Brain pericyte (primary cell): ENCODE measurements at regions not wholly inside any gene's neighbourhood (a gene's known extent, or its start where the extent isn't known, plus 50 kb on each side); places are given as distances from the start of the nearest gene placed in this dataset.
"Not testable (repeated sequence)": the region's sequence is repeated elsewhere in the genome, so short reads cannot be mapped to it uniquely, and the experiment has no call there.

Experiments used
- DNase-seq: peaks from one replicate; pipeline ENCODE4 v3.0.0-alpha.2; 2012; ENCODE audit warnings: low read depth, low spot score

GRCh38 chr2:223180463-223180862 is 128.5 kb downstream of the KCNE4 start:
- peak; percentile 47 for DNase-seq

DNA sequence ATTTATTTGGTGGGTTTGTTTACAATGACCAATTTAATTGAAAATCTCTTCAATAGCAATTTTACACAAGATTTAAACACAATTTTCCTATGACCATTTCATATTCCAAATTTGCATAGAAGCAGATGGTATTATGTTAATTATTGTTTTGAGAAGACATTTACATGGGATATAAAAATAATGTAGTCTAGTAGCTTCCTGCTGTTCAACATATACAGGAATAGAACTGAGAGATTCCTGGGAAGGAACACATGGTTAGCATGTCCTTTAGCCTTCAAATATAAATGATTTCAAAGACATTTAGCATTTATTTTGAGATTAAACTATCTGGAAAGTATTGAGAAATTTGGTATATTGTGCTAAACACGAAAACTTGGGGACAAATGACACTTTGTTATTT is 129.6 kb downstream of the KCNE4 start:
- DNase-seq = no peak

DNA sequence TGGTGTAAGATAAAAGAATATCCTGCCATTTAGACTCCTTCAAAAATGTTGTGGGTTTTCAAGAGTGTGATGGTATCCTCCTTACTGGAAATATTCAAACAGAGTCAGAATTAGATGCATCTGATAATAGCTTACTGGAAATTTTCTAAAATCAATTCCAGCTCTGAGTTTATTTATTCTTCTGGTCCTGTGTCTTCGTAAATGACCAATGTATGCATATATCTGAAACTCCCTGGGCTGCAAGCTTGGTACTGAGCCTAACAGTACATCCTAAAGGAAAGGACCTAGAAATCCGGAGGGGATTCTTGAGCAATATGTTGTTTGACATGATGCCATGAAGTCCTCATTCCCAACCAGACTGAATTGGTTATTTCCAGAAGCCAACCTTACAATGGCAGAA is 130.4 kb downstream of the KCNE4 start:
- no peak for DNase-seq

DNA sequence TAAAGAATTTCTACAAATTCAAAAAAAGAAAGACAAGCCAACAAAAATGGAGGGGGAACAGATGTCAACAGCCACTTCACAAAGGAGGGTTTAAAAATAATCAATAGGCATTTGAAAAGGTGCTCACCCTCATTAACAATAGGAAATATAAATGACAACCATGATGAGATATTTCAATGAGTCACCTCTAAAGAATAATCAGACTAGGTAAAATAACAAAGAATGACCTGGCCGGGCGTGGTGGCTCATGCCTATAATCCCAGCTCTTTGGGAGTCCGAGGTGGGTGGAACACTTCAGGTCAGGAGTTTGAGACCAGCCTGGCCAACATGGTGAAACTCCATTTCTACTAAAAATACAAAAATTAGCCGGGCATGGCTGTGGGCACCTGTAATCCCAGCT is 133.6 kb downstream of the KCNE4 start:
- no peak for DNase-seq

GRCh38 chr2:223187256-223187655 is 135.3 kb downstream of the KCNE4 start:
- no peak for DNase-seq

DNA sequence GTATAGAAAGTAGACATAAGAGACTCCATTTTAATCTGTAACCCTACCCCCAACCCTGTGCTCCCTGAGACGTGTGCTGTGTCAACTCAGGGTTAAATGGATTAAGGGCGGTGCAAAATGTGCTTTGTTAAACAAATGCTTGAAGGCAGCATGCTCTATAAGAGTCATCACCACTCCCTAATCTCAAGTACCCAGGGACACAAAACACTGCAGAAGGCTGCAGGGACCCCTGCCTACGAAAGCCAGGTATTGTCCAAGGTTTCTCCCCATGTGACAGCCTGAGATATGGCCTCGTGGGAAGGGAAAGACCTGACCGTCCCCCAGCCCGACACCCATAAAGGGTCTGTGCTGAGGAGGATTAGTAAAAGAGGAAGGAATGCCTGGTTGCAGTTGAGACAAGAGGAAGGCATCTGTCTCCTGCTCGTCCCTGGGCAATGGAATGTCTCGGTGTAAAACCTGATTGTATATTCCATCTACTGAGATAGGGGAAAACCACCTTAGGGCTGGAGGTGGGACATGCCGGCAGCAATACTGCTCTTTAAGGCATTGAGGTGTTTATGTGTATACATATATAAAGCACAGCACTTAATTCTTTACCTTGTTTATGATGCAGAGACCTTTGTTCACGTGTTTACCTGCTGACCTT is 138.7 kb downstream of the KCNE4 start:
- DNase-seq = not testable (repeated sequence)

GRCh38 chr2:223196331-223196730 is 144.3 kb downstream of the KCNE4 start:
- peak; percentile 26 for DNase-seq

DNA sequence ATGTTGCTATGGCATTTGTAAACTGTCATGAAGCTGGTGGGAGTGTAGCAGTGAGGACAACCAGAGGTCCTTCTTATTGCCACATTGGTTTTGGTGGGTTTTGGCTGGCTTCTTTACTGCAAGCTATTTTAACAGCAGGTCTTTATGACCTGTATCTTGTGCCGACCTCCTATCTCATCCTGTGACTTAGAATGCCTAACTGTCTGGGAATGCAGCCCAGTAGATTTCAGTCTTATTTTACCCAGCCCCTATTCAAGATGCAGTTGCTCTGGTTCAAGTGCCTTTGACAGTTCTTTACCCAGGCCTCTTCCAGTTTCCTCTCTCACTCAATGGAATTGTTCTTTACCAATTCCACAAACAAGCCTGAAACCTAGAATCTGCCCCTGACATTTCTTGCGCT is 145.1 kb downstream of the KCNE4 start:
- DNase-seq = no peak

GRCh38 chr2:223199531-223200515 is 147.8 kb downstream of the KCNE4 start:
- no peak for DNase-seq

- no peak for DNase-seq
Measured at GRCh38 chr2:223203971-223204929, 152.3 kb downstream of the KCNE4 start.

GRCh38 chr2:223210489-223210888 is 158.5 kb downstream of the KCNE4 start:
- DNase-seq = no peak

DNA sequence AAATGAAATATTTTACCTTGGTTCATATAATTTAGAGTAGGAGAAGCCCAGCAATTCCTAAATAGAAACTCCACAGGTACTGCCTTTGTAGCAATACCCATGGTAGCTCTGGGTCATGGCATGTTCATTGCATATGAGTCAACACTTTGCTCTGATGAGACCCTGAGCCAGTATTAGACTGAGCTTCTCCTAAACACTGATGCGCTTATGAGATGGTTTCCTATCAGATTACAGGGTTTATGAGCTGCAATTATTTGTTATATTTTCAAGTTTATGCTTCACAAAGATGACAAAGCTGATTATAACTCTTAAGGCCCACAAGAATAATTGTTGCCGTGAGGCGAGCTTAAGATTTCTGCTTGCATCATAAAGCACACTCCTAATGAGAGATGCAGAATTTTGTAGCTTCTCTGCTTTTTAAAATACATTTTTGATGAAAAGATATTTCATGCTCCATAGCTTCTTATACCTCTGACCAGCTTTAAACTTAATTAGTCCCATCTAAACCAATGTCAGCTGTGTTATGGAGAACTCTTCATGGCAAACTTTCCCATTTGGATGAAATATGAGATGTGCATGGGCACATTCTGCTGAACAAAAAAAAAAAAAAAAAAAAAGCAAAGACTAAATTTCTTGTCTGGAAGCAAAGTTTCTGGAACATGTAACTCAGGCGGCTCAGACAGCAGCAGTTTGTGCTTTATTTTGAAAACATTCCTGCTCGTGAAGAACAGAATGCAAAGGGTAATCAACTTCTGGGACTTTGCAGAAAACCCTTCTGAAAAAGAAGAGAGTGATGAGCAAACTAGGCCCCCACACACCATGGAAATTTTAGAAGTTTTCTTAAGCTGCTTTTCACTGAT is 162.6 kb downstream of the KCNE4 start:
- no peak for DNase-seq

DNA sequence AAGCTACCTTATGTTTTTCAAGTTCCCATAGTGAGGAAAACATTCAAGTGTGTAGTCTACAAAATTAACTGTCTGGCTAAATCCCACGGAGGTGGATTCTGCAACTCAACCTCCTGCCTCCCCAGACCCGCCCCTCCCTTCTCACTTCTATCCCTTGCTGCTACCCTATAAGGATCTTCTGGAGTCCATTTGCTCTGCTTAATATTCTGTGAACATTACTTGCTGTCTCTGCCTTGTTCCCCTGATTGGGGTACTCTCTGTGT is 163.2 kb downstream of the KCNE4 start:
- no peak for DNase-seq

DNA sequence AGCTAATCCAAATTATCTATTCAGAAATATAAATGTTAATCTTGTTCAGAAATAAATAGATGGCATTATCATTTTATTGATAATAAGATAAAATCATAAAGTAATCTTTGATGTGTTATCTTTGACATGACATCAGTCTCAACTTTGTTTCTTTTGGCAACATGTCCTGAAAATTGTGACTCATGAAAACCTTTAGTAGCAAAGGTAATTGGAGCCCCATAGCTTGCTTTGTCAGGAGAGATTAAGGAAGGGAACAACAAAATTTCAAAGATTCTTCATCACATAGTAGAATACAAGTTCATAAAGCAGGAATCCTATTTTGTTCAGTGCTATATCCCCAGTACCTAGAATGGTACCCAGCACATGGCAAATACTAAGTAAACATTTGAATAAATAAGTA is 165.4 kb downstream of the KCNE4 start:
- DNase-seq = no peak

GRCh38 chr2:223218587-223219178 is 166.7 kb downstream of the KCNE4 start:
- DNase-seq = no peak

DNA sequence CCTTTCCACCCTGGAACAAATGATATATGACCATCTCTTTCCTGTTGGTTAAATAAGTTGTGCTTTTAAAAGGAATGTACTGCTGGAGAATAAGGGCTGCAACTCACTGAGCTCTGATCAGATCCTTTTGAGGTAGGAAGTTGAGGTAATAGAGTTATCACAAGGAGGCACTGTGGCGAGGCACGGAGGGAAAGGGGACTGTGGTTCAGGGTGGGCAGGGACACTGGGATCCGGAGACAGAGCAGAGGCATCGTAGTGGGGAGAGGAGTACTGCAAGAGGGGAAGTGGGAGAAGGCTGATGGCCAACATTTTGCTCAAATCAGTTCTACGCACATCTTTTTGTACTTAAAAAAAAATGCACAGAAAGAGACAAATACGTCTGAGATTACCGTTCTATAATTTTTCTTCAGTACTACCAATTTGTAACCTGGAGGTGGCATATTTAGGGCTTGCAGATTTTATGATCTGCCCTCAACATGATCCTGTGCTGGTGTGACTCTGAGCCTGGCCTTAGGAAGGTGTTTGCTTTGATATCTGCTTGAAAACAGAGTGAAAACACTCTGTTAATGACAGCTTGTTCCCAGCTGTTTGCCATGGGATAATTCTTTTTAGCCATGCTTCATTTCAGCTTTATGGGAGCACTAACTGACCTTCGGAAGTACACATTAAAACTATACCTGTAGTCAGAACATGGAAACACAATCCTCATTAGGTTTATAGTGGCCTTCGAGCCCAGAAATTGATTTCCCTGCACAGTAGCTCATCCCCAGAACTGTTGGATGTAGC is 168.1 kb downstream of the KCNE4 start:
- DNase-seq = no peak

DNA sequence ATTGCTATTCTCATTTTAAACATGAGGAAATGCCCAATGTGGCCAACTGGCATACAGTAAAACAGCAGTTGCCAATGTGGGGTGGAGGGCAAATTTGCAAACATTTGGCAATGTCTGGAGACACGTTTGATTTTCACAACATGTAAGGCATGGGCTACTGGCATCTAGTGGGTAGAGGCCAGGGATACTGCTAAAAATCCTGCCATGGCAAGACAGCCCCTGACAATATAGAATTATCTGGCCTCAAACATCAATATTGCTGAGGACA is 168.6 kb downstream of the KCNE4 start:
- no peak for DNase-seq

GRCh38 chr2:223221139-223221835 is 169.3 kb downstream of the KCNE4 start:
- DNase-seq = no peak

DNA sequence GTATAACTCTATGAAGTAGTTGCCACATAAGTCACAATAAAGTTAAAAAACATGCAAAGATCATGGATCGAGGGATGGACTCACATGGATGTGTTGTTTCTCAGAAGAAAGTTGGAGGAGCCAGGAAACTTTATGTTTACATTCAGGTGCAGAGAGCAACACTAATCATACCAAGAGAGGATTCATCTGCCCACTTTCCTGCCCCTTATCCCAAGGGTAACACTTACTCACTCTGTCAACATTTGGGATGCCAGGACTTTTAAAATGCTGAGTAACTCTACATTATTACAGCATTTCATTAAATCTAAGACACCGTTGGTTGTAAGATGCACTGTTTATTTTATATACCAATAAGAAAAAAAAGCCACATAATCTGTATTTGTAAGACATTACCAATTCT is 170.4 kb downstream of the KCNE4 start:
- peak; percentile 18 for DNase-seq

- no peak for DNase-seq
Measured at GRCh38 chr2:223223156-223223555, 171.2 kb downstream of the KCNE4 start.
